ENCODE measurements at regions not wholly inside any gene's neighbourhood (a gene's known extent, or its start where the extent isn't known, plus 50 kb on each side); places are given as distances from the start of the nearest gene placed in this dataset.

DNA sequence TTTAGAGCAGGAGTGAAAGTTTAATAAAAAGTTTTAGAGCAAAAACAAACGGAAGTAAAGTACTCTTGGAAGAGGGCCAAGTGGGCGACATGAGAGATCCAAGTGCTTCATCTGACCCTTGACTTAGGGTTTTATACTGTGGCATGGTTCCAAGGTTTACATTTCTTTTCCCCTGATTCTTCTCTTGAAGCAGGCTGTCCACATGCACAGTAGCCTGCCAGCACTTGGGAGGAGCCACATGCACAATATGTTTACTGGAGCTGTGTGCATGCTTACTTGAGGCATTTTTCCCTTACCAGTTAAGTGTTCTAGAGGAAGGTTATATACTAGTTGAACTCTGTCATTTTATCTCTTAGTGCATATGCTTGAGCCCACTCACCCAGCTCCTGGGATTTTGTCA, 295.6 kb downstream of the TBC1D4 start:
- TF ChIP-seq, protein P1, sequence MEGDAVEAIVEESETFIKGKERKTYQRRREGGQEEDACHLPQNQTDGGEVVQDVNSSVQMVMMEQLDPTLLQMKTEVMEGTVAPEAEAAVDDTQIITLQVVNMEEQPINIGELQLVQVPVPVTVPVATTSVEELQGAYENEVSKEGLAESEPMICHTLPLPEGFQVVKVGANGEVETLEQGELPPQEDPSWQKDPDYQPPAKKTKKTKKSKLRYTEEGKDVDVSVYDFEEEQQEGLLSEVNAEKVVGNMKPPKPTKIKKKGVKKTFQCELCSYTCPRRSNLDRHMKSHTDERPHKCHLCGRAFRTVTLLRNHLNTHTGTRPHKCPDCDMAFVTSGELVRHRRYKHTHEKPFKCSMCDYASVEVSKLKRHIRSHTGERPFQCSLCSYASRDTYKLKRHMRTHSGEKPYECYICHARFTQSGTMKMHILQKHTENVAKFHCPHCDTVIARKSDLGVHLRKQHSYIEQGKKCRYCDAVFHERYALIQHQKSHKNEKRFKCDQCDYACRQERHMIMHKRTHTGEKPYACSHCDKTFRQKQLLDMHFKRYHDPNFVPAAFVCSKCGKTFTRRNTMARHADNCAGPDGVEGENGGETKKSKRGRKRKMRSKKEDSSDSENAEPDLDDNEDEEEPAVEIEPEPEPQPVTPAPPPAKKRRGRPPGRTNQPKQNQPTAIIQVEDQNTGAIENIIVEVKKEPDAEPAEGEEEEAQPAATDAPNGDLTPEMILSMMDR (IDR thresholded peaks at IDR 0.05) = no peak
- TF ChIP-seq POLR2A (IDR thresholded peaks at IDR 0.05) = no peak
- TF ChIP-seq POLR2AphosphoS5 (IDR thresholded peaks at IDR 0.05; ENCODE audit: insufficient read depth in 1 of 2, low read depth in 1 of 2) = no peak
